GM12878 (cell line): ENCODE measurements at regions not wholly inside any gene's neighbourhood (a gene's known extent, or its start where the extent isn't known, plus 50 kb on each side); places are given as distances from the start of the nearest gene placed in this dataset.
A peak's percentile ranks its signal among the peaks of the same experiment; 100 is the strongest.

Experiments used
- ATAC-seq: fragments of 200-7000 bp; cut with Tn5 transposase; 3 replicates; pipeline ENCODE4 v1.9.1; 2020; ENCODE audit warnings: mild to moderate bottlenecking, moderate library complexity
- BruUV-seq: library from RNA; stranded (reverse); fragments of 400-500 nt; replicated peaks from 2 replicates; lab custom pipeline; 2021; lab: Mats Ljungman, UMichigan
- CTCF ChIA-PET: fragments of 300-600 bp; sonication (Branson Sonifier 250); formaldehyde crosslinking; extraction: SDS; loops from one replicate; lab custom pipeline; 2021; ENCODE audit warnings: inconsistent platforms; lab: Yijun Ruan, JAX
- POLR2A ChIA-PET: fragments of 350-600 bp; formaldehyde crosslinking; extraction: SDS; loops from one replicate; lab custom pipeline; 2021; ENCODE audit warnings: inconsistent platforms; lab: Charles Lee
- RAD21 ChIA-PET: fragments of 300-600 bp; sonication (Branson Sonifier 250); formaldehyde crosslinking; loops from one replicate; lab custom pipeline; 2023; ENCODE audit warnings: antibody characterized with exemption; ENCODE audit not compliant: unreplicated experiment; lab: Charles Lee
- SMC1A ChIA-PET: fragments of 300-600 bp; sonication (Branson Sonifier 250); formaldehyde crosslinking; loops from one replicate; lab custom pipeline; 2023; ENCODE audit not compliant: unreplicated experiment, uncharacterized antibody; lab: Charles Lee
- DNase-seq: peaks from one replicate; pipeline ENCODE4 v3.0.0-alpha.2; 2011; ENCODE audit warnings: low read depth, low spot score
- FAIRE-seq: peaks from 3 replicates; lab custom pipeline; 2011; peaks lifted over from hg19 to GRCh38; lab: Jason Lieb, UNC
- H2AFZ ChIP-seq: 2 replicates; pipeline ENCODE4 v1.6.0; 2011; ENCODE audit warnings: low read depth, low read length, control low read depth; ENCODE audit not compliant: control insufficient read depth
- H3K27ac ChIP-seq: 2 replicates; pipeline ENCODE4 v1.5.1; 2011; ENCODE audit warnings: control low read depth; ENCODE audit not compliant: control insufficient read depth, insufficient read depth
- H3K27me3 ChIP-seq, 2 experiments: replicated peaks in 1 of 2; 2 replicates each; pipeline versions ENCODE4 v1.6.0 to v1.6.1; 2011; ENCODE audit warnings: low read length in 1 of 2; ENCODE audit not compliant: control insufficient read depth in 2 of 2, insufficient read depth in 2 of 2
- H3K36me3 ChIP-seq, 2 experiments: 2 replicates each; pipeline ENCODE4 v1.5.1; 2011; ENCODE audit warnings: low read length in 1 of 2; ENCODE audit not compliant: control insufficient read depth in 2 of 2, insufficient read depth in 2 of 2
- H3K4me1 ChIP-seq: 2 replicates; pipeline ENCODE4 v1.6.1; 2011; ENCODE audit warnings: mild to moderate bottlenecking, low read length, moderate library complexity, mixed read lengths; ENCODE audit not compliant: control insufficient read depth, insufficient read depth
- H3K4me2 ChIP-seq: 2 replicates; pipeline ENCODE4 v1.6.0; 2011; ENCODE audit warnings: control low read depth; ENCODE audit not compliant: control insufficient read depth, insufficient read depth
- H3K4me3 ChIP-seq: fragments of 200-600 bp; sonication (generic); 2 replicates; pipeline ENCODE4 v1.5.1; 2016
- H3K79me2 ChIP-seq: 2 replicates; pipeline ENCODE4 v1.6.0; 2011; ENCODE audit warnings: low read length; ENCODE audit not compliant: control insufficient read depth, insufficient read depth
- H3K9ac ChIP-seq: 2 replicates; pipeline ENCODE4 v1.8.0; 2011; ENCODE audit warnings: low read length, control low read depth, mixed read lengths; ENCODE audit not compliant: control insufficient read depth, insufficient read depth
- H3K9me3 ChIP-seq: replicated peaks from 3 replicates; pipeline ENCODE4 v1.5.1; 2011; ENCODE audit warnings: mild to moderate bottlenecking, low read length; ENCODE audit not compliant: control insufficient read depth, insufficient read depth
- H4K20me1 ChIP-seq: 2 replicates; pipeline ENCODE4 v1.6.0; 2011; ENCODE audit not compliant: control insufficient read depth, insufficient read depth
- BCLAF1 ChIP-seq: fragments of 450-650 bp; IDR thresholded peaks from 2 replicates; pipeline ENCODE4 v1.6.1; 2017; ENCODE audit warnings: antibody characterized with exemption, mild to moderate bottlenecking, moderate library complexity
- EED ChIP-seq: sonication (generic); IDR thresholded peaks from 2 replicates; pipeline ENCODE4 v1.6.1; 2016; ENCODE audit warnings: antibody characterized with exemption, low read depth
- NFYA ChIP-seq: IDR thresholded peaks from 2 replicates; pipeline ENCODE4 v1.6.1; 2011; ENCODE audit warnings: low read depth, mild to moderate bottlenecking, low read length, improper control_type of control experiment, borderline replicate concordance
- NRF1 ChIP-seq: conservative IDR thresholded peaks from 2 replicates; pipeline ENCODE4 v1.6.1; 2011; ENCODE audit warnings: mild to moderate bottlenecking, low read depth, low read length, improper control_type of control experiment
- PBX3 ChIP-seq: IDR thresholded peaks from 2 replicates; pipeline ENCODE4 v1.6.1; 2011; ENCODE audit warnings: mild to moderate bottlenecking, low read depth, low read length, moderate library complexity; ENCODE audit not compliant: insufficient replicate concordance
- PML ChIP-seq: IDR thresholded peaks from 2 replicates; pipeline ENCODE4 v1.6.1; 2012; ENCODE audit warnings: low read length, inconsistent platforms
- PRDM15 ChIP-seq: fragments of 450-650 bp; formaldehyde crosslinking; IDR thresholded peaks from 2 replicates; pipeline ENCODE4 v1.4.0; 2020; ENCODE audit warnings: mild to moderate bottlenecking, moderate library complexity
- RUNX3 ChIP-seq: IDR thresholded peaks from 2 replicates; pipeline ENCODE4 v1.6.1; 2012; ENCODE audit warnings: low read length, inconsistent platforms
- SMAD1 ChIP-seq: fragments of 450-650 bp; IDR thresholded peaks from 2 replicates; pipeline ENCODE4 v1.6.1; 2018; ENCODE audit warnings: mild to moderate bottlenecking, low read depth; ENCODE audit not compliant: partially characterized antibody
- SMAD5 ChIP-seq: IDR thresholded peaks from 2 replicates; pipeline ENCODE4 v1.6.1; 2016; ENCODE audit warnings: antibody characterized with exemption, low read depth
- TCF7 ChIP-seq: IDR thresholded peaks from 2 replicates; pipeline ENCODE4 v1.6.1; 2014; ENCODE audit warnings: antibody characterized with exemption, borderline replicate concordance
- USF1 ChIP-seq: IDR thresholded peaks from 2 replicates; pipeline ENCODE4 v1.6.1; 2011; ENCODE audit warnings: borderline replicate concordance, low read depth, mild to moderate bottlenecking, moderate library complexity, mixed read lengths, low read length; ENCODE audit not compliant: insufficient read depth; ENCODE audit errors: extremely low read length
- ZNF274 ChIP-seq: IDR thresholded peaks from one replicate; pipeline ENCODE4 v1.8.0; 2011; ENCODE audit not compliant: insufficient read length, insufficient read depth
- WGBS: methylation state at CpG from one replicate; pipeline ENCODE4 v1.1.6; 2016; ENCODE audit warnings: low lambda C conversion rate; ENCODE audit not compliant: insufficient replicate concordance, insufficient coverage; ENCODE audit errors: missing lambda C conversion rate; 5-methylcytosine and 5-hydroxymethylcytosine counted together
- in situ Hi-C: fragments of 300-500 bp; cut with MboI; formaldehyde crosslinking; loops from 9 replicates; pipeline ENCODE4 v1.14.3; 2018; ENCODE audit warnings: mixed read lengths
- intact Hi-C: fragments of 100-400 bp; cut with micrococcal nuclease; formaldehyde crosslinking; loops from one replicate; pipeline ENCODE4 v1.14.2; 2022; ENCODE audit not compliant: unreplicated experiment

- FAIRE-seq: no peak
- peak overlapping the region; percentile 64 for H3K27ac ChIP-seq
- no peaks in the 10 kb centered on the region for H3K36me3 ChIP-seq
- no peaks in the 10 kb centered on the region for H3K27me3 ChIP-seq
- POLR2A ChIA-PET: interaction anchor here (0.8 to 1.2 kb wide), 3 partner anchors 11 to 26 kb away, joined by 3 to 4 read pairs (median 4); no protein-coding TSS in a partner anchor
- DNase-seq: peak; percentile 69
- BruUV-seq: no TSS peak
- peak overlapping the region; percentile 41; the same call in 1 of the 2 replicates for H2AFZ ChIP-seq
- WGBS: 4% methylated on average over 6 of the region's 6 CpGs
- peak overlapping the region; percentile 54 for H3K4me2 ChIP-seq
- H4K20me1 ChIP-seq: no peaks in the 10 kb centered on the region
- intact Hi-C loops: loop anchor here (2.0 to 5.0 kb wide), 2 partner anchors 26 to 225 kb away; no protein-coding TSS in a partner anchor
- RAD21 ChIA-PET: interaction anchor here (0.8 to 1.4 kb wide), 3 partner anchors 21 to 82 kb away, joined by 3 to 5 read pairs (median 3); no protein-coding TSS in a partner anchor
- no peaks in the 10 kb centered on the region; the same call in 2 of the 3 replicates for H3K9me3 ChIP-seq
- CTCF ChIA-PET: interaction anchor here (1.2 kb wide), 2 partner anchors 34 to 55 kb away, joined by 3 read pairs; no protein-coding TSS in a partner anchor
- peaks cover 46% of the 10 kb centered on the region for H3K4me1 ChIP-seq
- ATAC-seq: peak; percentile 74
- no peak overlapping the region for H3K4me3 ChIP-seq
- in situ Hi-C loops: no loop called here
- H3K79me2 ChIP-seq: no peaks in the 10 kb centered on the region
- H3K9ac ChIP-seq: no peak overlapping the region
- SMC1A ChIA-PET: interaction anchor here (0.6 to 1.5 kb wide), 5 partner anchors 8 to 54 kb away, joined by 3 to 5 read pairs (median 4); no protein-coding TSS in a partner anchor
- no peak for TF ChIP-seq ZNF274
- TF ChIP-seq PBX3: no peak
- no peak for TF ChIP-seq SMAD1
- TF ChIP-seq BCLAF1: no peak
- peak; percentile 51; the same call in 1 of the 2 replicates for TF ChIP-seq EED
- no peak for TF ChIP-seq NFYA
- TF ChIP-seq SMAD5: peak; percentile 49; the same call in 1 of the 2 replicates
- no peak for TF ChIP-seq USF1
- TF ChIP-seq RUNX3: peak; percentile 72
- TF ChIP-seq TCF7: peak; percentile 66; the same call in 1 of the 2 replicates
- no peak for TF ChIP-seq PRDM15 (CRISPR knock-in tag)
- TF ChIP-seq NRF1: no peak
- peak; percentile 77; the same call in 1 of the 2 replicates for TF ChIP-seq PML
These were observed 81.3 kb upstream of the KAZN start for GRCh38 chr1:14516974-14517840.
